ENCODE measurements at regions not wholly inside any gene's neighbourhood (a gene's known extent, or its start where the extent isn't known, plus 50 kb on each side); places are given as distances from the start of the nearest gene placed in this dataset.

DNA sequence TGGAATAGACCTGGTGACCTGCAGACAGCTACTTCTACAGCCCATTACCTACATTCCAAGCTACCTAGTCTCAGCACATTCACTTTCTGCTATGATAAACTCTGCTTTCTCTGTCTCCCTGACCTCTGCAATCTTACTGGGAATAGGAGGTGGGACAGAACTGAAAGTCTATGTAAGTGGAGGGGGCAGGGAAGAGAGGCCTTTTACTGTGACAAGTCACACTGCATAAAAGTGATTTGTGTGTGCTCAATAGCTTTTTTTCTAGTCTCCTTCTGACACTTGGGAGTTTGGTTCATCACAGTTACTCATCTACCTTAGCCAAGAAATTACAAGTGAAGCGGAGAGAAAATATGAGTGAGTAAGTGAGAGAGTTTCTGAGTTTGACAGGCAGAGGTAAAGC is 322.4 kb downstream of the OLFM4 start:
- TF ChIP-seq, protein P1, sequence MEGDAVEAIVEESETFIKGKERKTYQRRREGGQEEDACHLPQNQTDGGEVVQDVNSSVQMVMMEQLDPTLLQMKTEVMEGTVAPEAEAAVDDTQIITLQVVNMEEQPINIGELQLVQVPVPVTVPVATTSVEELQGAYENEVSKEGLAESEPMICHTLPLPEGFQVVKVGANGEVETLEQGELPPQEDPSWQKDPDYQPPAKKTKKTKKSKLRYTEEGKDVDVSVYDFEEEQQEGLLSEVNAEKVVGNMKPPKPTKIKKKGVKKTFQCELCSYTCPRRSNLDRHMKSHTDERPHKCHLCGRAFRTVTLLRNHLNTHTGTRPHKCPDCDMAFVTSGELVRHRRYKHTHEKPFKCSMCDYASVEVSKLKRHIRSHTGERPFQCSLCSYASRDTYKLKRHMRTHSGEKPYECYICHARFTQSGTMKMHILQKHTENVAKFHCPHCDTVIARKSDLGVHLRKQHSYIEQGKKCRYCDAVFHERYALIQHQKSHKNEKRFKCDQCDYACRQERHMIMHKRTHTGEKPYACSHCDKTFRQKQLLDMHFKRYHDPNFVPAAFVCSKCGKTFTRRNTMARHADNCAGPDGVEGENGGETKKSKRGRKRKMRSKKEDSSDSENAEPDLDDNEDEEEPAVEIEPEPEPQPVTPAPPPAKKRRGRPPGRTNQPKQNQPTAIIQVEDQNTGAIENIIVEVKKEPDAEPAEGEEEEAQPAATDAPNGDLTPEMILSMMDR (IDR thresholded peaks at IDR 0.05; ENCODE audit: unreplicated experiment), result no peak
- H3K27me3 Mint-ChIP-seq, result no peaks in the 10 kb centered on the region
- no peak for DNase-seq (ENCODE audit: low spot score, unreplicated experiment)
- H3K9me3 Mint-ChIP-seq (ENCODE audit: low read depth), result no peaks in the 10 kb centered on the region
- H3K36me3 Mint-ChIP-seq (ENCODE audit: insufficient read depth), result no peaks in the 10 kb centered on the region
- H3K27ac Mint-ChIP-seq, result no peak overlapping the region
- no peak overlapping the region for H3K4me3 Mint-ChIP-seq (ENCODE audit: low read depth)
- no peaks in the 10 kb centered on the region for H3K4me1 Mint-ChIP-seq (ENCODE audit: low read depth)

DNA sequence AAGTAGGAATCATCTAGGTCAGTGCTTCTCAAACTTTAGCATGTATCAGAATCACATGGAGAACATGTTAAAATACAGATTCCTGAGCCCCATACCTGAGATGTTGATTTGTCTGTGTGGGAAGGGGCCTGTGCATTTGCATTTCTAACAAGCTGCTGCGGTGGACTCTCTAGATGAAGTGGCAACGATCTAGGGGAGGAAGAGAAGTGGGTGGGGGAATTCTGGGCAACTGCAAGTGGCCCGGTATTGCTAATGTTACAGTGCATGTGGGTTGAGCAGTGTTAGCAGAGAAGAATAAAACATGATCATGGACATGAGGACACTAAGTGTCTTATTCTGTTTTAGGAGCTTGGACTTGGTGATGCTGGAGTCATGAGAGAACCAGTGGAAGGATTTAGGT is 329.0 kb downstream of the OLFM4 start:
- H3K36me3 Mint-ChIP-seq (ENCODE audit: insufficient read depth), result no peaks in the 10 kb centered on the region
- no peaks in the 10 kb centered on the region for H3K9me3 Mint-ChIP-seq (ENCODE audit: low read depth)
- H3K4me3 Mint-ChIP-seq (ENCODE audit: low read depth), result no peak overlapping the region
- TF ChIP-seq, protein P1 (IDR thresholded peaks at IDR 0.05; ENCODE audit: unreplicated experiment), result no peak
- no peaks in the 10 kb centered on the region for H3K4me1 Mint-ChIP-seq (ENCODE audit: low read depth)
- H3K27me3 Mint-ChIP-seq, result no peaks in the 10 kb centered on the region
- no peak for DNase-seq (ENCODE audit: low spot score, unreplicated experiment)
- no peak overlapping the region for H3K27ac Mint-ChIP-seq

DNA sequence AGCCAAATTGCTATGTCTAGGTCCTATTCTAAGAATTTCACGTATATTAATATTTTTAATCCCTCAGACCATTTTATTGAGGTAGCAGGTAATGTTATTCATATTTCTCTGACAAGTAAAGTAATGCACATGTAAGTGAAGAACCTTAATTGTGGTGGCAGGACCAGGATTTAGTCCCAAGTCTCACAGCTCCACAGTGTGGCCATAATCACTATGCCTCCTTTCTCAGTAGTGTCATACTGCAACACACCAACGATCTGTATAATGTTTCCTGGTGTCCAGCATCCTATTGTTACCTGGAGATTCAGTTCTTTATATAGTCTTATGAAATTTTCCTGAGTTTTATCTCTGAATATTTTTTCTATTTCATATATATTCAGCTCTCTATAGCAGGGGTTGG is 340.3 kb downstream of the OLFM4 start:
- H3K9me3 Mint-ChIP-seq (ENCODE audit: low read depth), result no peaks in the 10 kb centered on the region
- no peak overlapping the region for H3K4me3 Mint-ChIP-seq (ENCODE audit: low read depth)
- no peak overlapping the region for H3K27ac Mint-ChIP-seq
- TF ChIP-seq, protein P1 (IDR thresholded peaks at IDR 0.05; ENCODE audit: unreplicated experiment), result no peak
- DNase-seq (ENCODE audit: low spot score, unreplicated experiment), result no peak
- no peaks in the 10 kb centered on the region for H3K27me3 Mint-ChIP-seq
- no peaks in the 10 kb centered on the region for H3K4me1 Mint-ChIP-seq (ENCODE audit: low read depth)
- no peaks in the 10 kb centered on the region for H3K36me3 Mint-ChIP-seq (ENCODE audit: insufficient read depth)

DNA sequence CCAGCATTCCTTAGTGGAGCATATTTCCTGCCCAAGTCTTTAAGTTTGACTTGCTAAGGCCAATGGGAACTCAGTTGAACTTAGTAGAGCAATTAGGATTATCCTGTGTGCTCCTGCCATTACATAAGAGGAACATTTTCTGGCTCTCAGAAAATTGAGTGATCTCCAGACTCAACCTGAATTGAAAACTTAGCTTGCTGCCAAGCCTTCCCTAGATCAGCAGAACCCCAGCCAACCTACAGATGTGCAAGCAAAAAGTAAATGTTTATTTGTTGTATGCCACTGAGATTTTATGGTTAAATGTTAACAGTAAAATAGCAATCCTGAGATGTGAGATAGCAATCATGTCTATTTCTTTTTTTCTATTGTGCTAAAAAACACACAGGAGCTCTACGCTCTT is 350.9 kb downstream of the OLFM4 start:
- H3K4me3 Mint-ChIP-seq (ENCODE audit: low read depth), result no peak overlapping the region
- TF ChIP-seq, protein P1 (IDR thresholded peaks at IDR 0.05; ENCODE audit: unreplicated experiment), result no peak
- no peaks in the 10 kb centered on the region for H3K9me3 Mint-ChIP-seq (ENCODE audit: low read depth)
- no peaks in the 10 kb centered on the region for H3K27me3 Mint-ChIP-seq
- no peaks in the 10 kb centered on the region for H3K36me3 Mint-ChIP-seq (ENCODE audit: insufficient read depth)
- no peak for DNase-seq (ENCODE audit: low spot score, unreplicated experiment)
- no peak overlapping the region for H3K27ac Mint-ChIP-seq
- H3K4me1 Mint-ChIP-seq (ENCODE audit: low read depth), result no peaks in the 10 kb centered on the region

DNA sequence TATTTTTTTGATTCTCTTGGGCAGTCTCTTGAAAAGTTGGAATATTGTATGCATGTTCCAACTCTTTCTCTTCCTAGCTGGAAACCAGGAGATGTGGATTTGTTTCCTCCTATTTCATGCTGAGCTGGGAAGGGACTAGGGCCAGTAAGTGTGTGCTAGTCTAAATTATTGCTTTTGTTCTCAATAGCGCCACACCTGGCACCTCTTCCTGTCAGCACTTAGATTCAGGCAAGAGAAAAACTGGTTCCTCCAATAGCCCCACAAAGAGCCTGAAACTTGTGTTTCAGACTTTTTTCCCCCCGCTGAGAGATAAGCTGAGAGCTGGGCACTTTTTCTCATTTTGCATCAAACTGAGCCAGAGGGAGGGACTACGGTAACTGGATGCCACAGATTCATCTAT is 353.4 kb downstream of the OLFM4 start:
- TF ChIP-seq, protein P1 (IDR thresholded peaks at IDR 0.05; ENCODE audit: unreplicated experiment), result peak; percentile 13
- H3K9me3 Mint-ChIP-seq (ENCODE audit: low read depth), result no peaks in the 10 kb centered on the region
- H3K4me3 Mint-ChIP-seq (ENCODE audit: low read depth), result no peak overlapping the region
- H3K27ac Mint-ChIP-seq, result no peak overlapping the region
- H3K4me1 Mint-ChIP-seq (ENCODE audit: low read depth), result no peaks in the 10 kb centered on the region
- no peaks in the 10 kb centered on the region for H3K36me3 Mint-ChIP-seq (ENCODE audit: insufficient read depth)
- no peak for DNase-seq (ENCODE audit: low spot score, unreplicated experiment)
- no peaks in the 10 kb centered on the region for H3K27me3 Mint-ChIP-seq
